Posterior vena cava (tissue), 2 donors: ENCODE measurements at regions not wholly inside any gene's neighbourhood (a gene's known extent, or its start where the extent isn't known, plus 50 kb on each side); places are given as distances from the start of the nearest gene placed in this dataset.

ENCODE experiments used
- DNase-seq: peaks from one replicate; pipeline ENCODE4 v3.0.0-alpha.2; 2020; ENCODE audit warnings: low spot score
- intact Hi-C, 2 donors: fragments of 100-400 bp; cut with DNase I; formaldehyde crosslinking; loops; one replicate each; pipeline versions ENCODE4 v1.14.1 to v1.14.2; 2022 to 2023
- donor health status: DM: yes; HTN: yes; CAD: no.
- donor health status: DM: yes; HTN: yes; CAD: no.

DNA sequence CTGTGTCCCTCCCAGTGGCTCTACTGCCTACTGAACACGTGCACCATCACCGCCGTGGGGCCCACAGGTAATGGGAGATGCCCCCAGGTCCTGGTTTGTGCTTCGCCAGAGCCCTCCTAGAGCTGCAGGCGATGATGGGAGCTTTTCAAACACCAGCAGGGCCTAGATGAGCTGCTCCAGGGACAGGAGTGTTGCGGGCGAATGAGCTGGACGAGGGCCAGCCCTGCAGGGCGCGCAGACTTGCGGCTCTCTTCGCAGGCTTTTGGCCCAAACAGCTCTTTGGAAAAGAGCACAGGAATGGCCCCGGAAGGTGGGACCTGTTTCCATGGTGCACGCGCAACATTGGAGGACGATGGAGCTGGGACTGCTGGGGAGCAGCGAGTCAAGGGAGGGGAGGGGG is 409.3 kb upstream of the SULF2 start:
- peak; percentile 44 for DNase-seq
- intact Hi-C loops: no loop called here

DNA sequence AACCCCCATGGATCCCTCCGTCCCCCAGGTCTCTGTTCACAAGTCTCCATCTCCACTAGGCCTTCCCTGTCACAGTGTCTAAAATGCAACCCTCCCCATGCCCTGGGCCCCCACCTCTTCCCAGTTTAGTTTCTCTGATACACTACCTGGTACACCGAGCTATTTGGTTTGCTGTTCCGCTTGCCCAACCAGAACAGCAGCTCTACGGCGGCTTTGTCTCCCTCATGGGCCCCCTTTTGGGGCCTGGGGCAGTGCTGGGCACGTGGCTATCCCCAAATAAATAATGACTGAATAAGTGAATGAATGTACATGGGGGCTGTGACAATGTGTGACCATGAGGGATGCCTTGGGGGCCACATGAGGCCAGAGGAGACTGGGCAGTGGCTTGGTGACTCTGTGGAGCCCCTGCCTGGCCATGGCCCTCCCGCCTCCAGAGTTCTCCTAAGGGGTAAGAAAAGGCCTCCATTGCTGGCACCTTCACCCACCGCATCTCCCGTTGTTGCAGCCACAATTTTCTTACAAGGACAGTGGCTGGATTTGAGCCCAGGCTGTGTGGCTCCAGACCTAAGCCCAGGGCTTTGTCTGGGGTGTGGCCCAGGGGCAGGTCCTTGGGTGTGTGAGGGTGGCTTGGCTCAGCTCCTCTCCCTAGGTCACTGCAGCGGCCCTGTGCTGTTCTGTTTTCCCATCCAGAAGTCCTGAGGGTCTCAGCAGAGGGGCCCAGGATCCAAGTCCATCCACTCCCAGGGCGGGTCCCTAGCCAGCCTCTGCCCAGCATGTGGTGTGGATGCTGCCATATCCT is 408.5 kb upstream of the SULF2 start:
- intact Hi-C loops: no loop called here
- peak; percentile 67 for DNase-seq

GRCh38 chr20:48192109-48192508 is 406.8 kb upstream of the SULF2 start:
- DNase-seq: peak; percentile 51
- intact Hi-C loops: no loop called here

DNA sequence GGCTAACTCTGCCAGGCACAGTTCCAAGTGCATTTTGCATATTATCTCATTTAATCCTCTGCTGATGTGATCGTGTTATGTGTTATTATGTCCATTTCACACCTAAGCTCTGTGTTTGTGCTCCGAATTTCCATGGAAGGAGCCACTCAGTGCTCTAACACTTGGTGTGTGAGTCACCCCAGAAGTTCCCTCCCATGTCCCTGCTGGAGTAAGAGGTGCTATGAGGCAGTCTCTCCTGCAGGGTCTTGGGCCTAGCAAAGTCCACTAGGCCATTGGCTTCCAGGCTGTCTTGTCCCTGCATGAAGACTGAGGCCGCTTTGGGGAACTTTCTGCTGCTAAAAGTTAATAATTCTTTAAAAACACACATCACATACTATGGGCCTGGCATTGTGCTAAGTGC is 405.9 kb upstream of the SULF2 start:
- DNase-seq: peak; percentile 10
- intact Hi-C loops: no loop called here

DNA sequence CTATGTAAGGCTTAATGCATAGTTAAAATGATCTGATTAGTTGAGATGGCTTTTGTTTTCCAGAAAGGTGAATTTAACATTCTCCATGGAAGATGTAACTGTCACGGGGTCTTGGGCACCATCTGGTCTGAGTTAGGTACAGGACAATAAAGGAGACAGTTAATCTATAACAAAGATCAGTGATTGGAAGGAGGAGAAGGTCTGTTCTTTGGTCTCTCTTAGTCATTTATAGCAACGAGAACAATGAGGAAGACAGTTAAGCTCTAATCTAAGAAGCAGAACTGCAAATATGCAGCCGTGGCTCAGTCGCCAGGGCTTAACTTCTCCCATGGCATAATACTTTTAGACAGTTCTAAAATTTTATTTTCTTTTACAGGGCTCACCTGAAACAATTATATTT is 405.5 kb upstream of the SULF2 start:
- intact Hi-C loops: no loop called here
- DNase-seq: peak; percentile 56

GRCh38 chr20:48189181-48189580 is 403.9 kb upstream of the SULF2 start:
- peak; percentile 11 for DNase-seq
- intact Hi-C loops: no loop called here

- intact Hi-C loops: no loop called here
- peak; percentile 42 for DNase-seq
These were observed 402.6 kb upstream of the SULF2 start for GRCh38 chr20:48187851-48188250.

DNA sequence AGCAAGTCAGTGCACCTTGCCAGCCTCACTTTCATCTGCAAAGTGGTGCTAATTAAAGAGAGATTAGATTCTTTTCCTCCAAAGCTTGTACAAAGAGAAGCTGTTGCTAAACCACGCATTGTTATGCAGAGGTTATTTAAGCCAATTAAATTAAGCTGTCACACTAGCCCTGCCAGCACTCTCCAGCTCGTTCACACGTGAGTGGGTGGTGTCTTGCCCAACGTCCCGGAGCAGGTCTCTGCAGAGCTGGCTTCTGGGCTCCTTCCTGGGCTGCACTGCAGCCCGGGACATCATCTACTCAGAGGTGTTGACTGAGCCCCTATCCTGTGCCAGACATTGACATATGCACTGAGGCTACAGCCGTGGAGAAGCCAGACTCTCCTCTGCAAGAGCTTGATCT is 401.6 kb upstream of the SULF2 start:
- DNase-seq: peak; percentile 37
- intact Hi-C loops: no loop called here

- no peak for DNase-seq
- intact Hi-C loops: no loop called here
These were observed 401.2 kb upstream of the SULF2 start for GRCh38 chr20:48186447-48186846.

DNA sequence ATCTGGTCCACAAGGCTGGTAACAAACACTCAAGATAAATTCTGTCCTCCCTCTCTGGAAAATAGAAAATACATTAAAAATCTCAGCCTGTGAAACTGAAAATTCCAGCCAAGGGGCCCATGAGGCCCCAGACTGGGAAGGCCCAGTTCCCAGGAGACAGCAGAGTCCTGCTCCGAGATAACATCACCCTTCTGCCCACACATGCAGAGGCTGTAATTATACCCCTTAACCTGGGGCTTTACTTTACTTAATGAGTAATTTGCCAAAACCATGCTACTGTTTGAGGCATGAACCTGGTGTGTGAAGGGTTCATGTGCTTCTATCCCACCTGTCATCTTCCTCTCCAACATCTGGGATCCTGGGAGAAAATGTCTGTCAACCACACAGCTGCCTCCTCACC is 398.9 kb upstream of the SULF2 start:
- DNase-seq: peak; percentile 13
- intact Hi-C loops: no loop called here

GRCh38 chr20:48181261-48181935 is 396.1 kb upstream of the SULF2 start:
- peak; percentile 7 for DNase-seq
- intact Hi-C loops: no loop called here

DNA sequence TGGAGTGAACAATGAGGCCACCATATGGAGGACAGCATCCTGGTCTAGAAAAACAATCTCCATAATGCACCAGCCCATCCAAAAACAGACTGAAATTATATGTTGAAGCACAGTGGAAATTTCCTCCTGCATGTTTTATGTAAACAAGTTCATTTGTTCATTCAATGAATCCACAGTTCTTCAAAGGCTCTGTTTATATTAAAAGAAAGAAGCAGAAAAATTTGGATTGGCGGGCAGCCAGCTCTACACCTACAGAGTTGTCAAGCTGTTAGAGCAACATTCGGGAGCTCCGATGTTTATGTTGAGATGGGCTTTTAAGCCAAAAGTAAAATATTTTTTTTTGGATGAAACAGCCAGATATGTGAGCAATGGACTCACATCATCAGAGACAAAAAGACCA is 395.3 kb upstream of the SULF2 start:
- intact Hi-C loops: no loop called here
- peak; percentile 15 for DNase-seq

- intact Hi-C loops: no loop called here
- no peak for DNase-seq
These were observed 394.7 kb upstream of the SULF2 start for GRCh38 chr20:48180024-48180423.

DNA sequence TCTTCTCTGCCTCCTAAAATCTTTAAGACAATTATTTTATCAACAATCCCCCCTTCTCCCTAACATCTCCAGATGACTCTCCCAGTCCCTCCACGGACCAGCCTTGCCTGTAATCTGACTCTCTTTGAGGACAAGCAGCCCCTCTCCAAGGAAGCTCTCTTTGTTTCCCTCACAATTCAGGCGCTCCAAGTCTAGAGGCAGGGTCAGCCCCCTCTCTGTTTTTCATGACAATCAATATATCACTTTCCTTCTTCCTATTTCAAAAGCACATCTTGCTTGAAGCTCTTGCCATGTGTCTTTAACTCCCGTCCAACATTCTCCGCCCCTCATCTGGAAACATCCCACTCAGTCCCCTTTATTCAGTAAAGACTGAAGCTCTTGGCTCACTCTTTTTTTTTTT is 393.4 kb upstream of the SULF2 start:
- intact Hi-C loops: no loop called here
- peak; percentile 1 for DNase-seq

DNA sequence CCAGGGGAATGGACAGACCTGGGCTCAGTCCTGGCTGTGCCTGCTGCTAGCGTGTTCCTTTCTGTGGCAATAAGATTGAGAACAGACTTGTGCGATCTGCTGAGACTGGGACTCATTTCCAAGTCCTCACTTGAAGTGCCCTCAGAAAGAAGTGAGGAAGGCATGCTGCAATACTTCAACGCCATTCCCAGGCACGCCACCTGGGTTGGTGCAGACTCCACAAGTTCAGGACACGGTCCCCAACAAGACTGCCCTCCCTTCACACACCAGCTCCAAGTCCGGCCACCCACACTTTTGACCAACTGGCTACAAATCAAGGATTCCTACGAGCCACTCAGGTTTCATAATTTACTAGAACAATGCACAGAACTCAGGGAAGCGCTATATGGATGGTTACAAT is 391.8 kb upstream of the SULF2 start:
- peak; percentile 71 for DNase-seq
- intact Hi-C loops: no loop called here

DNA sequence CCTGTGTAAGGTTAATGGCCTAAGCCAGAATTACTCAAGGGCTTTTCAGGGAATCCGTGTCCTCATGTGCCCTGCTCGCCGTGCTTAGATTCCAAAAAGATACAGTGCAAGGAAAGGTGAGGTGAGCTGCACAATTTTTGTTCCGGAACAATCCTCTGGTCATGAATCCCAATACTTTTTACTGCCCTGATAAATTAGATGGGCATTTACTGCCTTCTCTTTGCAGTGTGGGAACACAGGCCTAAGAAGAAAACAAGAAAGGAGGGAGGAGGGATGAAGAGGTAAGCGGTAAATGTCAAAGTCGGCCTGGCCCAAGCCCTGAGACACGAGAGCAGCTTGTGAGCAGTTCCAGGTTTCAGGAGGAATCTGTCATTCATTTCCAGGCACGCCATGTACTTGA is 390.9 kb upstream of the SULF2 start:
- DNase-seq: peak; percentile 42
- intact Hi-C loops: no loop called here

DNA sequence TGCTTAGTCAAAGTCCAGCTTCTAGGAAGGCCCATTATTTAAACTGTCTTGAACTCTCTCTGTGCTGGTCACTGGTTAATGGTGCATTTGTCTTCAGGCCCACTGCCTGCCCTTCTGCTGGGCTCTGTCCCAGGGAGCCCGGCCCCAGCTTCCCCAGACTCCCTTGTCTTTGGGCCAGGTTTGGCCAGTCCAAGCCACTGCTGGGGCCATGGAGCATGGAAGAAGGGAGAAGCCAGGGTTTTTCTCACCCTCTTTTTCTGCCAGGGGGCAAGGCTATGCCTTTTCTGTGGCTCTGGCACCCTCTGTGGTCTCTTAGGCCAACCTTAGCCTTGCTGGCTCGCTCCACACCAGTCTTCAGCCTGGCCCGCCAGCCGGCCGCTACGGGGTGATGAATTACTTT is 390.0 kb upstream of the SULF2 start:
- intact Hi-C loops: no loop called here
- peak; percentile 48 for DNase-seq

DNA sequence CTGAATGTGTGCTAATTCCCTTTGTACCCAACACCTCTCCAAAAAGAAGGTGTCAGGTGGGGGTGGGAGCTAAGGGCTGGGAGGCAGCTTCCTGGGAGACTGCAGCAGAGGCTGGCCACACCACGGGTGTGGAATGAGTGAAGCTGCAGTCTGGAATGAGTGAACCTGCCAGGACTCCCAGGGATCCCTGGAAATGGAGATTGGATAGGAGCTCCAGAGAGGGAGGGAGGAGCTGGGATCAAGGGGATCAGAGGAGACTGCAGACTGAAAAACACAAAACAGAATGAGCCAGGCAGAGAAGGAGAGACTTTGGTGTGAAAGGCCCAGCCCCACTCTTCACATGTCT is 387.0 kb upstream of the SULF2 start:
- intact Hi-C loops: no loop called here
- DNase-seq: peak; percentile 34

GRCh38 chr20:48171626-48172356 is 386.5 kb upstream of the SULF2 start:
- intact Hi-C loops: no loop called here
- DNase-seq: peak; percentile 53

DNA sequence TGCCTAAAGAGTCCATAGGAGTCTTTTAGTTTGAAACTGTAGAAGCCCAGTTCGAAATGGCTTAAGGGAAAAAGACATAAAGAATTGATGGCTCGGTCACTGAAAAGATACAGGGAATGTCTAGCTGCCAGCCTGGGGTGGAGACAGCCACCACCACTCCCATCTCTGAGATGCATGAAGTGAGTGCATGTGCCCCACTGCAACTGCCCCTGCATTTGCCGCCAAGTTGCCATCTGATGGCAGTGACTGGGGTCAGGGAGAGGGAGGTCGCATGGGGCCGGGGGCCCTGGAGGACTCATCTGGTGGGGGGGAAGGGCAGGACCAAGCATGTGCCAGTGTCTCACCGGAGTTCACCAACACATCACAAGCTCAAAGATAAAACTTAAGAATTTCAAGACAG is 385.8 kb upstream of the SULF2 start:
- peak; percentile 44 for DNase-seq
- intact Hi-C loops: no loop called here

GRCh38 chr20:48170625-48171024 is 385.3 kb upstream of the SULF2 start:
- DNase-seq: peak; percentile 1
- intact Hi-C loops: no loop called here
